RWPE2 (cell line): ENCODE measurements at regions not wholly inside any gene's neighbourhood (a gene's known extent, or its start where the extent isn't known, plus 50 kb on each side); places are given as distances from the start of the nearest gene placed in this dataset.

ENCODE experiments used
- ATAC-seq: fragments of 200-7000 bp; cut with Tn5 transposase; 3 replicates; pipeline ENCODE4 v1.9.1; 2021; ENCODE audit warnings: low read depth
- DNase-seq: peaks from one replicate; pipeline ENCODE4 v3.0.0-alpha.2; 2020; ENCODE audit warnings: low spot score
- H3K27ac ChIP-seq: fragments of 450-650 bp; 2 replicates; pipeline ENCODE4 v1.5.1; 2017; ENCODE audit warnings: mild to moderate bottlenecking; ENCODE audit not compliant: poor library complexity, severe bottlenecking
- H3K27me3 ChIP-seq: fragments of 250-450 bp; sonication (Bioruptor Pico); 2 replicates; pipeline ENCODE4 v1.5.1; 2021; ENCODE audit warnings: mild to moderate bottlenecking, moderate library complexity; ENCODE audit not compliant: insufficient read depth, poor library complexity, severe bottlenecking
- H3K36me3 ChIP-seq: fragments of 250-450 bp; sonication (Bioruptor Pico); 2 replicates; pipeline ENCODE4 v1.5.1; 2020; ENCODE audit warnings: low read depth, mild to moderate bottlenecking, moderate library complexity
- H3K4me1 ChIP-seq: fragments of 250-450 bp; sonication (Bioruptor Pico); 2 replicates; pipeline ENCODE4 v1.5.1; 2021; ENCODE audit warnings: mild to moderate bottlenecking, moderate library complexity; ENCODE audit not compliant: insufficient read depth, poor library complexity, severe bottlenecking
- H3K4me3 ChIP-seq: fragments of 250-450 bp; sonication (Bioruptor Pico); 2 replicates; pipeline ENCODE4 v1.5.1; 2021; ENCODE audit warnings: mild to moderate bottlenecking, moderate library complexity; ENCODE audit not compliant: severe bottlenecking
- H3K9me3 ChIP-seq: fragments of 250-450 bp; sonication (Bioruptor Pico); 2 replicates; pipeline ENCODE4 v1.5.1; 2021; ENCODE audit warnings: mild to moderate bottlenecking, moderate library complexity; ENCODE audit not compliant: severe bottlenecking
- CTCF ChIP-seq: fragments of 450-650 bp; IDR thresholded peaks from one replicate; pipeline ENCODE4 v1.5.1; 2017; ENCODE audit warnings: mild to moderate bottlenecking, moderate library complexity; ENCODE audit not compliant: poor library complexity, severe bottlenecking

GRCh38 chr7:25846722-25847121 is 305.3 kb upstream of the NFE2L3 start:
- TF ChIP-seq CTCF, result no peak
- H3K4me1 ChIP-seq, result no peaks in the 10 kb centered on the region
- no peaks in the 10 kb centered on the region for H3K9me3 ChIP-seq
- H3K27ac ChIP-seq, result no peak overlapping the region
- DNase-seq (no peak), ATAC-seq (no peak)
- no peaks in the 10 kb centered on the region for H3K27me3 ChIP-seq
- H3K36me3 ChIP-seq, result no peaks in the 10 kb centered on the region
- H3K4me3 ChIP-seq, result no peak overlapping the region

- H3K9me3 ChIP-seq, result no peaks in the 10 kb centered on the region
- no peak for DNase-seq
- no peaks in the 10 kb centered on the region for H3K4me1 ChIP-seq
- no peaks in the 10 kb centered on the region for H3K36me3 ChIP-seq
- no peak for ATAC-seq
- no peak for TF ChIP-seq CTCF
- H3K4me3 ChIP-seq, result no peak overlapping the region
- no peak overlapping the region for H3K27ac ChIP-seq
- H3K27me3 ChIP-seq, result peaks cover 4% of the 10 kb centered on the region
Observed at GRCh38 chr7:25847336-25848070, 304.5 kb upstream of the NFE2L3 start.

- H3K27ac ChIP-seq, result no peak overlapping the region
- H3K4me1 ChIP-seq, result peaks cover 2% of the 10 kb centered on the region
- ATAC-seq (no peak; the same call in 2 of the 3 replicates), DNase-seq (no peak)
- no peak overlapping the region for H3K4me3 ChIP-seq
- H3K36me3 ChIP-seq, result no peaks in the 10 kb centered on the region
- peaks cover 11% of the 10 kb centered on the region for H3K27me3 ChIP-seq
- no peak for TF ChIP-seq CTCF
- no peaks in the 10 kb centered on the region for H3K9me3 ChIP-seq
Observed at GRCh38 chr7:25849500-25850184, 302.4 kb upstream of the NFE2L3 start.

- no peak for DNase-seq
- H3K4me3 ChIP-seq, result no peak overlapping the region
- H3K4me1 ChIP-seq, result peaks cover 3% of the 10 kb centered on the region
- H3K9me3 ChIP-seq, result no peaks in the 10 kb centered on the region
- no peak for ATAC-seq
- H3K27me3 ChIP-seq, result peaks cover 11% of the 10 kb centered on the region
- no peak overlapping the region for H3K27ac ChIP-seq
- TF ChIP-seq CTCF, result no peak
- no peaks in the 10 kb centered on the region for H3K36me3 ChIP-seq
Observed at GRCh38 chr7:25850216-25850615, 301.8 kb upstream of the NFE2L3 start.

GRCh38 chr7:25850735-25851134 is 301.3 kb upstream of the NFE2L3 start:
- no peaks in the 10 kb centered on the region for H3K9me3 ChIP-seq
- no peak overlapping the region for H3K4me3 ChIP-seq
- H3K27me3 ChIP-seq, result peaks cover 11% of the 10 kb centered on the region
- peaks cover 9% of the 10 kb centered on the region for H3K4me1 ChIP-seq
- no peak for DNase-seq
- ATAC-seq, result no peak
- TF ChIP-seq CTCF, result no peak
- no peak overlapping the region for H3K27ac ChIP-seq
- no peaks in the 10 kb centered on the region for H3K36me3 ChIP-seq
